MM.1S (cell line): ENCODE measurements at regions not wholly inside any gene's neighbourhood (a gene's known extent, or its start where the extent isn't known, plus 50 kb on each side); places are given as distances from the start of the nearest gene placed in this dataset.

ENCODE experiments used
- CTCF ChIP-seq: fragments of 300-600 bp; sonication (generic); IDR thresholded peaks from 2 replicates; pipeline ENCODE4 v1.5.1; 2016; ENCODE audit warnings: antibody characterized with exemption, low read length, mixed read lengths
- EZH2 ChIP-seq: fragments of 300-600 bp; sonication (generic); optimal IDR thresholded peaks from 2 replicates; pipeline ENCODE3; 2017; ENCODE audit warnings: low read depth, mild to moderate bottlenecking, antibody characterized with exemption, low read length, mixed read lengths
- EZH2phosphoT487 ChIP-seq: fragments of 300-600 bp; sonication (generic); IDR thresholded peaks from 2 replicates; pipeline ENCODE4 v1.6.1; 2018; ENCODE audit warnings: antibody characterized with exemption, low read length

- TF ChIP-seq CTCF (no peak), EZH2 (no peak), EZH2phosphoT487 (no peak)
Observed at GRCh38 chr11:113578033-113578380, 102.8 kb upstream of the DRD2 start.
